NCI-H2107 treated with DMSO at 0.1 percent for 48 hours (cell line): ENCODE measurements at regions not wholly inside any gene's neighbourhood (a gene's known extent, or its start where the extent isn't known, plus 50 kb on each side); places are given as distances from the start of the nearest gene placed in this dataset.
"Not testable (repeated sequence)": the region's sequence is repeated elsewhere in the genome, so short reads cannot be mapped to it uniquely, and the experiment has no call there.

Source experiments
- DNase-seq: peaks from one replicate; lab custom pipeline; 2025; ENCODE audit not compliant: unreplicated experiment; lab: John Stamatoyannopoulos, UW

DNA sequence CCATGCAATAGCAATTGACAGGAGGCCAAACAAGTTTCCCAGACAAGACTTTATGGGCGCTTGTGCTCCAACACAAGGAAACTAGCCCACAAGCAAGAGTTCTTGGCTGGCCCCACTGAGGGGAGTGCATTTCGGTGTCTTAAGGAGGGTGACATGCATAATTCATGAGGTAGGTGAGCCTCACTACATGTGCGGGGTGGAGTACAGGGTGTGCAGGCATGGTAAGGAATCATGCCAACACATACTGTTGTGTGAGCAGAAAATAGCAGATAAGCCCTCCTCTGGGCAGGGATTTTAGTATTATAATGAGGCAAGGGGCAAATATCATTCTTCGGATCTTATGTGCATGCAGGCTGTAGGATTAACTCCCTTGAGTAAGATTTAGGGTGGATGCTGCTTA is 78.7 kb upstream of the SLC1A4 start:
- DNase-seq: no peak

DNA sequence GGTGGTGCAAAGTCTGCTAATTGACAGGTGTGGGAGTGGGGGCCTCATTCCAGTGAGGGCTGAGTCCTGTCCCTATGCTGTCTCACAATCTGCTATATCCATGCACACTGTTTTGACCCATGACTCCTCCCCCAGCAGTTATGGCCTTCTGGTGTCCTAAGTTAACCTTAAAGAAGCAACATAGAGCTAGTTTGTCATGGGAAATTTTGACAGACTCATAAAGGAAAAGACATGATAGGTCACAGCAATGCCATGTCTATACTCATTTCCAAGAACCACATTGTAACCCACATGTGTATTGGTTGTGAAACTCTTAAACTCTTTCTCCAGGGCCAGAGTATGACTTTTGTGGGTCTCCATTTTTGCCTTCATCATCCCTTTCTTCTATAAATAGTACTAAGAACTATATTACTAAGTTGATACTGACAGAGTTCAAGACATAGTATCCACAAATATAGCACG is 78.2 kb upstream of the SLC1A4 start:
- DNase-seq: no peak

- DNase-seq: peak; percentile 32
Observed at GRCh38 chr2:64913357-64913869, 75.8 kb upstream of the SLC1A4 start.

- no peak for DNase-seq
Observed at GRCh38 chr2:64914247-64914646, 75.0 kb upstream of the SLC1A4 start.

- no peak for DNase-seq
Observed at GRCh38 chr2:64914735-64915509, 74.3 kb upstream of the SLC1A4 start.

DNA sequence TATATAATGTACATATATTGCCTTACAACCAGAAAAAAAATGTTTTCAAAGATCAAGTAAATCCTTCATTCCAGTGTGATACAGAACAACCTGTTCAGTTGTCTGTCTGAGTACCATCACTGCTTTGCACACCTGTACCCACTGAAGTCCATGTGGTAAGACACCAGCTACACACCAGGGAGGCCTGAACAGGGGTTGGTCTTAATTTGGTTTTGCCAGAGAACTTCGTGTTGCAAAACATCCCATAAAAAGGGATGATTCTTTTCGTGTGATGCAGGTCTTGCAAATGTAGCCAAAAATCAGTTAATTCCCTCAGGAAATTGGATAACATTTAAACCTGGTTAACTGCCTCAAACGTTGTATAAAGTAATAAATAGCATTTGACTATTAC is 73.7 kb upstream of the SLC1A4 start:
- no peak for DNase-seq

- DNase-seq: no peak
Observed at GRCh38 chr2:64918220-64918886, 70.8 kb upstream of the SLC1A4 start.

DNA sequence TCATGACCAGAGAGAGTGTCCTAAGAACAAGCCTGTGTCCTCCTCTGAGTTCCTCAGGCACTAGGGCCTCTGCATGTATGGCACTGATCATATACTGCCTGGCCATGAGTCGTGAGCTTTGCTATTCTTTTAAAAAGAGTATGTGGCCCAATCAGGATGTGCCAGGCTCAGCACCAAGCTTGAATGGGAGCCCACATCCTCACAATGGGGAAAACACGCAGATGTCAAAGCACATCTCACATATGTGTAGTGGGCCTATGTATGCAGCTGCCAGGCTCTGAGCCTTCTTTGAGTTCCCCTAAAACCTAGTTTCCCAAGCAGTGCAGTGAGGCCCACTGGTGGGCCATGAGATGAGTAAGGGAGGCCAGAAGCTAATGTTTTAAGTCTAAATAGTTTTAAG is 69.9 kb upstream of the SLC1A4 start:
- DNase-seq: no peak

DNA sequence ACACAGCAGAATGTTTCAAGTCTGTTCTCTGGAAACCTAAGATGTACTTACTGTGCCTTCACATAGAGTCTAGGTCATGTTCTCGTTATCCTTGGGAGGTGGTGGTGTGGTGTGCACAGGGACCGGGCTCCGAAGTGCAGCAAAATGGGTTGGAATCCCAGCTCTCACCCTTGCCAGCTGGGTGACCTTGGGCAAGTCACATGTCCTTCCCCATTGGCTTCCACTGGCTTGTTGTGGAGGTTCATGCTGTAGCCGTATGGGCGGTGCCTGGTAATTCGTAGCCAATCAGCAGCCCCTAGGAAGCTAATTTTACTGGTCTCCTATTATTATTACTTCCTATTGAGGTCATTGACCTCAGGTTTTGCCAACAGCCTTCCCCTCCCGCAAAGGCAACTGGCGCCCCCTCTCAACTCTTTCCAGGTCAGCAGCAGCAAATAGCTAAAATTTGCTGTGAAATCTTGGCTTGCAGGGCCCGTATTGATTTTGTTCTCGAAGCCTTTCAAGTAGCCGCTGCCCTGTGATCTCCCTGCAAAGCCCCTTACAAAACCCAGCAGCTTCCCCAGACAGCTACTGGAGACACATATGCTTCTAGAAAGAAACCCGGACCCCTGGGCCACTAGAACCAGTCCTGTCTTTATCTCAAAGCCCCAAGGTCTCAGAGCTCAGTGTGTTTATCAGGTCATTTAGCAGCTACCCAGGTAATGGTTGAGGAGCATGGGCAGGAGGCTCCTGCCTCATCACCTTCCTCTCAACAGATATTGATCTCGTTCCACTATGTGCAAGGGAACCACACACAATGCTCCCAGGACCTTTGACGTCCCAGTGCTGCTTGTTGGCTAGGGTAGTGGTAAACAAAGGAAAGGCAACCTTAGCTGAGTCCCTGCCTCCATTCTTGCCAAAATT is 66.5 kb upstream of the SLC1A4 start:
- no peak for DNase-seq

GRCh38 chr2:64923385-64923710 is 65.9 kb upstream of the SLC1A4 start:
- DNase-seq: no peak

- no peak for DNase-seq
Observed at GRCh38 chr2:64924170-64924934, 64.8 kb upstream of the SLC1A4 start.

- not testable (repeated sequence) for DNase-seq
Observed at GRCh38 chr2:64925930-64926722, 63.1 kb upstream of the SLC1A4 start.

GRCh38 chr2:64928813-64929212 is 60.4 kb upstream of the SLC1A4 start:
- no peak for DNase-seq

GRCh38 chr2:64929333-64929732 is 59.9 kb upstream of the SLC1A4 start:
- no peak for DNase-seq

GRCh38 chr2:64930258-64930671 is 58.9 kb upstream of the SLC1A4 start:
- DNase-seq: no peak

DNA sequence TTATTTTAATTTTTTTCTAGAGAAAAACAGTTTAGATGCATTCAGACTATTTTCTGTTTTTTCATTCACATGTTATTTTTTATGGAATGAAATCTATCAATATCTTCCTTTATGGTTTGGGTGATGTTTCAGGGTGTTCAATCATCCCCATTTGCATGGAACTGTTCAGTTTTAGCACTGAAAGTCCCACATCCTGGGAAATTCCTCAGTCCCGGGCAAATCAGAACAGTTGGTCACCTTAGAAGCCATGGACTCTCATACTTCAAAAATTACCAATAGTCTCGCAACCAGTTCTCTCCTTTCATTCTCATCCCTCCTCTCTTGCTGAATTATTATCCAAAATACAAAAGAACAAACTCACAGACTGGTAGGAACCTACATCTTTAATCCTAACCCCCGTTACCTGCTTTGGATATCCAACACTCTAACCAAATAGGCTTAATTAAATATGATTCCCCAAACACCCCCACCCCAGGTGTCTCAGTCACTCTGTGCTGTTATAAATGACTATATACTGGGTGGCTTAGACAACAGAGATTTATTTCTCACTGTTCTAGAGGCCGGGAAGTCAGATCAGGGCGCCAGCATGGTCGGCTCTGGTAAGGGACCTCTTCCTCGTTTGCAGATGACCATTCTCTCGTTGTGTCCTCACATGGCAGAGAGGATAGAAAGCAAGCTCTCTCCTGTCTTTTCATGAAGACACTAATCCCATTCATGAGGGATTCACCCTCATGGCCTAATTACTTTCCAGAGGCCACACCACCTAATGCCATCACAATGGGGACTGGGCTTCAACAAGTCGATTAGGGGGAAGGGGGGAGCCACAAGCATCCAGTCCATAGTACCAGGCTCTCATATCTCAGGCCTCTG is 57.7 kb upstream of the SLC1A4 start:
- DNase-seq: no peak

DNA sequence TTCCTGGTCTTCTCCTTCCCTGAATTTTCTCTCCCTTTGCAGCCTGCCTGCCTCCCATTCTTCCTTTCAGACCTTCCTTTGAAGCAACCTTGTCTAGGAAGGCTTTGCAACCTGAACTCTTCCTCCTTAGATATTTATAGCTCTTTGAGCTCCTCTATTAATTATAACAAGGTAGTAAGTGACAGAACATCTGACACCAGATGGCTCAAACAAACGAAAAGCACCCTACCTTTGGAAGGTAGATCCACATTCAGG is 57.2 kb upstream of the SLC1A4 start:
- no peak for DNase-seq

DNA sequence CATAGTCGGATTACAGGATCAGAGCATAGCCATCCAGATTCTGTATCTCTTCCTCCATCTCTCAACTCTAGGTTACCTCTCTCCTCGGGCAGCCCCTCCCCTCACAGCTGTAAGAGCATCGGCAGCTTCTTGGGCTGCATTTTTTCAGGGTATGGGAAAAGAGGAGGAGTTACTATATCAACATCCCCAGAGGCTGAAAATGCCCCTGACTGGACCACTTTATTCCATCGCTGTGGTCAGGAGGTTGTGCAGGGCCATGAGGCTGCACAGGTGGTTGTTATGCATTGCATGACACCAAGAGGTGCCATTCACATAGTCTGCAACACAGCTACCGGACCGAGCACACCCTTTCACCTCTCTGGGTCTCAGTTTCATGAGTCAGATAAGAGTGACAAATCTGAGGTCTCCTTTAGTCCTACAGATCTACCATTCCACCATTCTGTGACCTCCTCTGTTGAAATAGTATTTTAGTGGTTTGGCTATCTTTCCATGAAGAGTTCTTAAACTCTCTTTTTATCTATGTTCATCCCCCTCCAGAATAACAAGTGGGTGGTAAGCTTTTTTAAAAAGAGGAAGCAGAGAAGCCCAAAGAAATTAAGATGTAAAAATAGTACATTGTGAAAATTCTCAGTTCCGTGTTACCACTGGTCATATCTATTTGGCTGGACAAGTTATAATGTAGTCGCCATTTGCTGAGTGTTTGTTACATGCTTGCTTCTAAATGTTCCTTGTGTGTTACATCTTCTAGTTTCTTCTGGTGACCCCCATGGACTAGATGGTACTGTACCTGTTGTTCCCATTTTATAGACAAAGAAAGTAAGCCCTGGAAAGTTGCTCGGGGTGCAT is 56.6 kb upstream of the SLC1A4 start:
- no peak for DNase-seq
